ENCODE measurements at regions not wholly inside any gene's neighbourhood (a gene's known extent, or its start where the extent isn't known, plus 50 kb on each side); places are given as distances from the start of the nearest gene placed in this dataset.
A peak's percentile ranks its signal among the peaks of the same experiment; 100 is the strongest.
"Not testable (repeated sequence)": the region's sequence is repeated elsewhere in the genome, so short reads cannot be mapped to it uniquely, and the experiment has no call there.

GRCh38 chr3:64388886-64389285 is 163.6 kb upstream of the PRICKLE2 start:
- no peak for DNase-seq

DNA sequence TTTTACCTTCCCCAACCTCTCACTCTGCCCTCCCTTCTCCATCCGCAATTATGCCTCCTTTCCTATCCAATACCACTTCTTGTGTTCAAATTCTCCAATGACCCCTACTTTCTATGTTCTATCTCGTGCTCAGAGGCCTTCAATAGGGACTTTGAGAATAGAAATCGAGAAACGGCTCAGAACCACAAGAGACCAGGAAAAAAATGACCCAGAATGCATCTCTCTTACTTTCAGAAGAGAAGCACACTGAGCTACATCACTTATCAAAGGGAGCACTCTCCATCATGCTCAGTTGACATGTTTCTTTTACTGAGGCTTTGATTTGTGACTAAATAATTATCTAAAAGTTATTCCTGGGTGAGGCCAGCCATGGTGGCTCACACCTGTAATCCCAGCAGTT is 162.4 kb upstream of the PRICKLE2 start:
- no peak for DNase-seq

- DNase-seq, result no peak
Measured at GRCh38 chr3:64385277-64385676, 160.0 kb upstream of the PRICKLE2 start.

DNA sequence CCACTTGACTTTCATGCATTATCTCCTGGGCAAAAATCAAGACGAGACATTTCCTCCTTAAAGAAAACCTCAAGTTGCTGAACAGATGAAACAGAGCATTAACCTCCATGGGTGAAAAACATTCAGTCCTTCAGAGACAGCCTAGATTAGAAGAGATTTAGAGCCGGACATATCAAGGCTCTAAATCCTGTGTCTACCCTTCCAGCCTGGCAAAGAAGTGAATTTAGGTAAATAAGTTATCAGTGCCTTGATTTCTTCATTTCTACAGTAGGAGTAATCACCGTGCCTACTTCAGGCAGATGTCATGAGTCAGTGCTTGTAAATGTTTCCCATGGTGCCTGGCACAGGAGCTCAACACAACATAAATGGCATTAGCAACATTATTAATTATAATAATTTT is 159.3 kb upstream of the PRICKLE2 start:
- DNase-seq, result no peak

GRCh38 chr3:64382153-64382552 is 156.9 kb upstream of the PRICKLE2 start:
- no peak for DNase-seq

GRCh38 chr3:64381367-64381766 is 156.1 kb upstream of the PRICKLE2 start:
- DNase-seq, result no peak

GRCh38 chr3:64380546-64380945 is 155.3 kb upstream of the PRICKLE2 start:
- no peak for DNase-seq

- peak; percentile 23 for DNase-seq
Measured at GRCh38 chr3:64379221-64379620, 154.0 kb upstream of the PRICKLE2 start.

DNA sequence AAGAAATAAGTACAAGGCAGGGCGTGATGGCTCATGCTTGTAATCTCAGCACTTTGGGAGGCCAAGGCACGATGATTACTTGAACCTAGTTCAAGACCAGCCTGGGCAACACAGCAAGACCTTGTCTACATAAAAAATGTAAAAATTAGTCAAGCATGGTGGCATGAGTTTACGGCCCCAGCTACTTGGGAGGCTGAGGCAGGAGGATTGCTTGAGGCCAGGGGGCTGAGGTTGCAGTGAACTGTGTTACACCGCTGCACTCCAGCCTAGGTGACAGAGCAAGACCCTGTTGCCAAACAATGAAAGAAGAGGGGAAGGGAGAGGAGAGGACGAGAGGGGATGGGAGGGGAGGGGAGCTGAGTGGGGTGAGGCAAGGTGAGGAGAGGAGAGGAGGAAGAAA is 152.7 kb upstream of the PRICKLE2 start:
- no peak for DNase-seq

DNA sequence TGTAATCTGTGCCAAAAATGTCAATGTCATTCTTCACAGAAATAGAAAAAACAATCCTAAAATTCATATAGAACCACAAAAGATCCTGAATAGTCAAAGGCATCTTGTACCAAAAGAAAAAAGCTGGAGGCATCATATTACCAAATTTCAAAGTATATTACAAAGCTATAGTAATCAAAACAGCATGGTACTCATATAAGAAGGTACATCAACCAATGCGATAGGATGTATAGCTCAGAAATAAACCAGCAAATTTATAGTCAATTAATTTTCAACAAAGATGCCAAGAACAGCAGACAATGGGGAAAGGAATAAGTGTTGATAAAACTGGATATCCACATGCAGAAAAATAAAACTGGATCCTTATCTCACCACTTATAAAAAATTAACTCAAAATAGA is 150.5 kb upstream of the PRICKLE2 start:
- no peak for DNase-seq

GRCh38 chr3:64369390-64369789 is 144.1 kb upstream of the PRICKLE2 start:
- DNase-seq, result no peak

DNA sequence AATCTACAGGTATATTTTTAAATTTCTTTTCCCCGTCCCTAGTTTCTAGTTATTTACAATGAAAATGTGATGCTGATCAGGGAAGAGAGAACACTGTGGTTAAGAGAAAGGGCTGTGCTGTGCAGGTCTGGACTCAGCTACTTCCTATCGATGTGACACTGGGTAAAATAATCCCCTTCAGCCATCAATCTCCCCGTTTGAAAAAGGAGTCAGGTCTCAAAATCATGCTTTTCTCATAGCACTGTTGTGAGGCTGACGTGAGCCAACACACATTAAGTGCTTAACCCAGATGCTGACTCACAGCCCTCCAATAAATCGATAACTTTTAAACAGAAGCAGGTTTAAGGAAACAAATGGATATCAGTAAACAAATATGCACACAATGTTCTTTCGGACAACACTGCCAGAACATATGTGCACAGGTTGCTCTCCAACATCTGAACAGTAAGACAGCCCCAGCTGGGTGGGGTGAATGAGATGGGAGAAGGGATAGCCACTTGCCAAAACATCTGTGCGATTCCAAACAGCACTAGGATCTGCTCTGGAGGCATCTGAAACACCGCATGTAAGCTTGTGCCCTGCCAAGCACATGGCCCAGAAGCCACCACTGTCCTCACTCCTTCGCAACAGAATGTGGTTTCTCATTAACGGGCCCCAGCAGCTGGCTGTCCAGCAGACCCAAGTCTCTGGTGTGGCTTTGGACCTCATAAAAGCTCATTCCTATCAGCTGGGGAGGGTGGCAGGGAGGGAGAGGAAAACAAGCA is 143.2 kb upstream of the PRICKLE2 start:
- no peak for DNase-seq

DNA sequence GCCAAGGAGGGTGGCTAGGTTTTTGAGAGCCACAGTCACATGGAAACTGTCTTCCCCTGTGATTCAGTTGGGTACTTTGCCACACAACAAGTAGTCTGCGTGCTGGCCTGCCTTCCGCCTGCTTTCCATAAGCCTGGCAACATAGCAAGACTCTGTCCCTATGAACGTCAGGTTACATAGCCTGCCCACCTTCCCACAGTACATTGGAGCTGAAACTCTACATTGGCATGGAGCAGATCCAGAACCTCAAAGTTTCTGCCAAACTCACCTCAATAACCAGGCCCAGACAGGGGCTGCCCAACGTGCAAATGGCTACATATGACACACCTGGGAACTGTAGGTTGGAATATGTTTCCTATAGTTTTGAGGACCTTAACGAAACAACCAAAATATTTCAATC is 140.6 kb upstream of the PRICKLE2 start:
- DNase-seq, result no peak

DNA sequence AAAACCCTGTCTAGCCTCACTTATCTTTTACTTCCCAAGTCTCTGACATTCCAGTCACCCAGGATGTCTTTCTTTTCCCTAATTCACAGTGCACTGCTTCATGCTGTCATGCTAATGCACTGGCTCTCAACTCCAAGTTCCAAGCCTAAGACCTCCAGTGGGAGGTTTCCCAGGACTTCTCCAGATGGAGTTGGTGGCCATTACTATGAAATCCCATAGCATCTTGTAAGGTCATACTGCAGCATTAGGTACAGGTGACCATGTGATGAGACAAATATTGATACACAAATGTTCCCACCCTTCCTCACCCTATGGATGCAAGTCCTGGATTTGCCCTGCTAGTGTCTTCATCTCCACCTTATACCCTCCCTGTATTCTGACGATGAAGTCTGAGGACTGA is 138.6 kb upstream of the PRICKLE2 start:
- DNase-seq, result no peak

GRCh38 chr3:64361962-64362735 is 136.9 kb upstream of the PRICKLE2 start:
- DNase-seq, result no peak

DNA sequence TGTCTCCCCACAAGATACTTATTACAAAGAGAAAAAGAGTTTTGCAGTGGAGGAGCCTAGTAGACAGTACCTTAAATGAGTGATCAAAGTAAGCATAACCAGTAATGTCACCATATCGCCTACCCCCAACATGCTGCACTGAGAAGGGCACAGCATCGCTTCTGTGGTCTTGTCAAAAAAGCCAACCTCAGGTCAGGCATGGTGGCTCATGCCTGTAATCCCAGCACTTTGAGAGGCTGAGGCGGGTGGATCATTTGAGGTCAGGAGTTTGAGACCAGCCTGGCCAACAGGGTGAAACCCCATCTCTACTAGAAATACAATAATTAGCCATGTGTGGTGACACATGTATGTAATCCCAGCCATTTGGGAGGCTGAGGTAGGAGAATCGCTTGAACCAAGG is 135.8 kb upstream of the PRICKLE2 start:
- DNase-seq, result not testable (repeated sequence)

- no peak for DNase-seq
Measured at GRCh38 chr3:64360280-64360679, 135.0 kb upstream of the PRICKLE2 start.

DNA sequence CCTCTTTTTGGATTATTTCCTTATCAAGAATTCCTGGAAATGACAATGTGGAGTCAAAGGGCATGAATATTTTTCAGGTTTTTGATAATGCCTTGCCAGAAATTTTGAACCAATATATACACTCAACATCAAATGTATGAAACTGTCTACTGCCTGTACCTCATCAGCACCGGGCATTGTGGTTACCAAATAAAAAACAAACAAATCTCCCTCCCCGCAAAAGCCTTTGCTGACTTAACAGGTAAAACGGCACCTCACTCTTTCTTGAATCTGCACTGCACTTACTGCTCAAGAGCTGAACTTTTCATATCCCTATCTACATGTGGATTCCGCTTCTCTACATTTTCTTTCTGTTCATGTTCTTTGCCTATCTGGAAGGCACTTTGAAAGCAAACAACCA is 134.5 kb upstream of the PRICKLE2 start:
- no peak for DNase-seq

- DNase-seq, result no peak
Measured at GRCh38 chr3:64358853-64359252, 133.6 kb upstream of the PRICKLE2 start.

- DNase-seq, result no peak
Measured at GRCh38 chr3:64358176-64358575, 132.9 kb upstream of the PRICKLE2 start.

DNA sequence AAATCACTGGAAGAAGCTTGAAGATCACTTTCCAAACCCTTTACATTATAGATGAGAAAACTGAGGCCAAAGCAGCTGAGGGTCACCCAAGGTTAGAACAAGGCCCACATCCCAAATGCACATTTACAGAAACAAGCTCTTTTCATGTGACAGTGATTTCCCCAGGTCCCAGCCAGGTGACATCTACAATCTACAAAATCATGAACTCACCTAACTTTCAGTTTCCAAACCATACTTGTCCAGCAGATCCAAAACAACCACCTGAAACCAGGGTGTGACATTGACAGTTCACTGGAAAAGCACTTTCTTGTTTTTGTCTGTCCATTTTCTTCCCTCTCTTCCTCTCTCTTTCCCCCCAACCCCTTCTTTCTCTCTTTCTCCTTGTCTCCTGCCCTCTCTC is 132.2 kb upstream of the PRICKLE2 start:
- no peak for DNase-seq

GRCh38 chr3:64355401-64355807 is 130.1 kb upstream of the PRICKLE2 start:
- no peak for DNase-seq

GRCh38 chr3:64354956-64355355 is 129.7 kb upstream of the PRICKLE2 start:
- no peak for DNase-seq

- DNase-seq, result no peak
Measured at GRCh38 chr3:64354221-64354620, 129.0 kb upstream of the PRICKLE2 start.
